Duodenal mucosa (tissue), 2 donors: ENCODE measurements at regions not wholly inside any gene's neighbourhood (a gene's known extent, or its start where the extent isn't known, plus 50 kb on each side); places are given as distances from the start of the nearest gene placed in this dataset.

Experiments
- H3K27ac ChIP-seq: one replicate; pipeline ENCODE4 v1.7.0; 2013; ENCODE audit warnings: low read depth, low read length
- H3K27me3 ChIP-seq, 2 donors: one replicate each; pipeline ENCODE4 v1.7.0; 2013; ENCODE audit warnings: low read length in 2 of 2, control low read depth in 1 of 2; ENCODE audit not compliant: insufficient read depth in 2 of 2, control insufficient read depth in 1 of 2
- H3K36me3 ChIP-seq, 2 donors: one replicate each; pipeline ENCODE4 v1.7.0; 2013; ENCODE audit warnings: low read length in 2 of 2, control low read depth in 1 of 2; ENCODE audit not compliant: insufficient read depth in 2 of 2, control insufficient read depth in 1 of 2
- H3K4me1 ChIP-seq, 2 donors: one replicate each; pipeline ENCODE4 v1.7.0; 2013; ENCODE audit warnings: low read length in 2 of 2, control low read depth in 1 of 2; ENCODE audit not compliant: insufficient read depth in 2 of 2, control insufficient read depth in 1 of 2
- H3K4me3 ChIP-seq, 2 donors: one replicate each; pipeline ENCODE4 v1.7.0; 2013; ENCODE audit warnings: low read length in 2 of 2, low read depth in 1 of 2
- H3K9ac ChIP-seq, 2 donors: one replicate each; pipeline ENCODE4 v1.7.0; 2013; ENCODE audit warnings: low read length in 2 of 2, low read depth in 1 of 2
- H3K9me3 ChIP-seq, 2 donors: one replicate each; pipeline ENCODE4 v1.7.0; 2013; ENCODE audit warnings: low read length in 2 of 2, control low read depth in 1 of 2; ENCODE audit not compliant: control insufficient read depth in 1 of 2

DNA sequence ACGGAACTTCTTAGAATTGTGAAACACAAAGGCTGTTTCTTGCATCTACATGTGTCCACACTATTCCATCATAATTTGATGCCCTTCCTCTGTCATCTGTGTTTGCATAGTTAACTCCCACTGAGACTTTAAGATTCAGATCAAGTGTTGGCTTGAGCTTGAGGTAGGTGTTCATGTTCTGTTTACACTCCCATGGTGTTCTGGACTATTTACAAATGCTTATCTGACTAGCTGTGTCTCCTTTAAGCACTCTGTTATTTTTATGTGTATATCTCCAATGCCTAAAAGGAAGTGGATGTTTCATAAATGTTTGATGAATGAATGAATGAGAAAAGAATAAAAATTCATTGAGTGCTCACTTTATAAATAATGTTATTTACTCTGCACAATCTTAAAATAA, 622.7 kb downstream of the RAB28 start:
- H3K9me3 ChIP-seq, result no peaks in the 10 kb centered on the region
- no peak overlapping the region for H3K4me3 ChIP-seq
- H3K27me3 ChIP-seq, result no peaks in the 10 kb centered on the region
- no peaks in the 10 kb centered on the region for H3K4me1 ChIP-seq
- H3K36me3 ChIP-seq, result no peaks in the 10 kb centered on the region
- no peak overlapping the region for H3K9ac ChIP-seq
- H3K27ac ChIP-seq, result no peak overlapping the region

- no peaks in the 10 kb centered on the region for H3K9me3 ChIP-seq
- H3K9ac ChIP-seq, result no peak overlapping the region
- no peak overlapping the region for H3K27ac ChIP-seq
- no peaks in the 10 kb centered on the region for H3K4me1 ChIP-seq
- no peaks in the 10 kb centered on the region for H3K27me3 ChIP-seq
- H3K4me3 ChIP-seq, result no peak overlapping the region
- no peaks in the 10 kb centered on the region for H3K36me3 ChIP-seq
These were observed 631.5 kb downstream of the RAB28 start for GRCh38 chr4:12852338-12853307.

- no peaks in the 10 kb centered on the region for H3K9me3 ChIP-seq
- no peaks in the 10 kb centered on the region for H3K27me3 ChIP-seq
- H3K27ac ChIP-seq, result no peak overlapping the region
- no peak overlapping the region for H3K4me3 ChIP-seq
- H3K9ac ChIP-seq, result no peak overlapping the region
- H3K36me3 ChIP-seq, result no peaks in the 10 kb centered on the region
- H3K4me1 ChIP-seq, result no peaks in the 10 kb centered on the region
These were observed 637.8 kb downstream of the RAB28 start for GRCh38 chr4:12846368-12846767.

GRCh38 chr4:12844141-12844540, 640.0 kb downstream of the RAB28 start:
- no peaks in the 10 kb centered on the region for H3K27me3 ChIP-seq
- no peaks in the 10 kb centered on the region for H3K4me1 ChIP-seq
- no peak overlapping the region for H3K27ac ChIP-seq
- no peaks in the 10 kb centered on the region for H3K36me3 ChIP-seq
- no peak overlapping the region for H3K4me3 ChIP-seq
- H3K9me3 ChIP-seq, result no peaks in the 10 kb centered on the region
- H3K9ac ChIP-seq, result no peak overlapping the region

GRCh38 chr4:12827966-12828365, 656.2 kb downstream of the RAB28 start:
- H3K4me3 ChIP-seq, result no peak overlapping the region
- H3K9me3 ChIP-seq, result no peaks in the 10 kb centered on the region
- no peak overlapping the region for H3K27ac ChIP-seq

DNA sequence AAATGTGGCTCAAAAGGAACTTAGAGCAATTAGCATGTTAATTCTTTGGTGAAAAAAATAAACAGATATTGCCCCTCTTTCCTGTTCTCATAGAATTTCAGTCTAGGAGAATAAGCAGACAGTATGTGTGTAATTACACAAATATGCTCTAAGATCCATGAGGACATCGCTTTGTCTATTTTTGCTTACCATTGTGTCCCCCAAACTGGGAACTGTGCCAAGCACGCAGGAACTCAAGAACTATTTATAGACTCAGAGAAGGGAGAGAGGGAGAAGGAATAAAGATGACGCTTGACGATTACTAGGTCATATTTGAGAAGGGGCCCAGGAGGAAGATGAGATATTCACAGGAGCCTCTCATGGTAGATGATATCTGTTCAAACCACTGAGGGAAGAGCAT, 692.6 kb downstream of the RAB28 start:
- H3K9me3 ChIP-seq, result peaks cover 3 to 4% of the 10 kb centered on the region in 2 donors
- no peak overlapping the region for H3K27ac ChIP-seq
- no peak overlapping the region for H3K4me3 ChIP-seq
- H3K36me3 ChIP-seq, result no peaks in the 10 kb centered on the region
- H3K4me1 ChIP-seq, result no peaks in the 10 kb centered on the region
- no peak overlapping the region for H3K9ac ChIP-seq
- H3K27me3 ChIP-seq, result no peaks in the 10 kb centered on the region

More at GRCh38 chr4:12827966-12828365, 656.2 kb downstream of the RAB28 start:
- H3K9ac ChIP-seq, result no peak overlapping the region
- no peaks in the 10 kb centered on the region for H3K4me1 ChIP-seq
- H3K36me3 ChIP-seq, result no peaks in the 10 kb centered on the region
- no peaks in the 10 kb centered on the region for H3K27me3 ChIP-seq

DNA sequence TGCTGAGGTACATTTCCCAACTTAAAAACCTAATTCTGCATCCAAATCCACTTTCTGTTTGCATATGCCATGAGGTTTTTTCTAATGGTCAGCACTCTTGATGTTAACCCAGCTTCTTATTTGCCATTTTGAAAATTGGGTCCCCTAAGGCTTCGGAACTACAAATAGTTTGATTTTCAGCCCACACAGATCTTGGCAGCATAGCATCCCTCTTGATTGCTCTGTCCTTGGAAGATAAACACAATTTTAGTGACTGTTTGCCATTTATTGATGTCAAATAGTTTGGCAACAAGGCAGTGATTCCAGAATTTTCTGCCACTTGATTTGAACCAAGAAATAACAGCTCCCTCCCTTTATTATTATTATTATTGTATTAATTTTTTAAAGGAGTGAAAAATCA, 696.9 kb downstream of the RAB28 start:
- H3K27me3 ChIP-seq, result no peaks in the 10 kb centered on the region
- no peak overlapping the region for H3K27ac ChIP-seq
- H3K9me3 ChIP-seq, result peaks cover 3 to 4% of the 10 kb centered on the region in 2 donors
- no peak overlapping the region for H3K4me3 ChIP-seq
- no peak overlapping the region for H3K9ac ChIP-seq
- H3K36me3 ChIP-seq, result no peaks in the 10 kb centered on the region
- H3K4me1 ChIP-seq, result no peaks in the 10 kb centered on the region

- Histone ChIP-seq H3K4me1 (no peaks in the 10 kb centered on the region), H3K27me3 (no peaks in the 10 kb centered on the region), H3K9me3 (no peaks in the 10 kb centered on the region), H3K27ac (no peak overlapping the region), H3K9ac (no peak overlapping the region), H3K36me3 (no peaks in the 10 kb centered on the region), H3K4me3 (no peak overlapping the region)
These were observed 705.4 kb downstream of the RAB28 start for GRCh38 chr4:12778706-12779105.

DNA sequence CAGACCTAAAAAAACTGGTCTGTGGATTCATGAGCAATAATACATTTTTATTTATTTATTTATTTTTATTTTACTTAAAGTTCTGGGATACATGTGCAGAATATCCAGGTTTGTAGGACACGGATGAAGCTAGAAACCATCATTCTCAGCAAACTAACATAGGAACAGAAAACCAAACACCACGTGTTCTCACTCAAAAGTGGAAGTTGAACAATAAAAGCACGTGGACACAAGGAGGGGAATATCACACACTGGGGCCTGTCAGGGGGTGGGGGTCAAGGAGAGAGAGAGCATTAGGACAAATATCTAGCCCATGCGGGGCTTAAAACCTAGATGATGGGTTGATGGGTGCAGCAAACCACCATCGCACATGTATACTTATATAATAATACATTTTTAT, 705.9 kb downstream of the RAB28 start:
- no peaks in the 10 kb centered on the region for H3K9me3 ChIP-seq
- H3K4me3 ChIP-seq, result no peak overlapping the region
- H3K36me3 ChIP-seq, result no peaks in the 10 kb centered on the region
- no peak overlapping the region for H3K9ac ChIP-seq
- no peaks in the 10 kb centered on the region for H3K27me3 ChIP-seq
- no peaks in the 10 kb centered on the region for H3K4me1 ChIP-seq
- H3K27ac ChIP-seq, result no peak overlapping the region

DNA sequence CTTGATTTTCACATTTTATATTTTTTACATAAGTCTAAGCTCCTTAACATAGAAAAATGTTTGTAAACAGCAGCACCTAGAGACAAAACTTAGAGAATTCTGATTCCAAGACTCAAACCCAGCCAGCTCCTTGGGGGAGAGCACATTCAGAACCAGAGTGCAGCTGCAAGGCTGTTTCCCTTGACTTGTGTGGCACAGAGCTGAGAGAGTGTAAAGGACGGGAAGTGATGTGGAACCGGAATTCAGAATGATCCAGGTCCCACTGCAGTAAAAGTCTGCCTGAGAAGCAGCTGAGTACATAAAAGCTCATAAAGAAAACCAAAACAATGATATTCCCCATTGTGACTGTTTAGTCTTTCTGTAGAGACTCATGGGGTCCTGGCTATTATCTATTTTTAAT, 713.8 kb downstream of the RAB28 start:
- Histone ChIP-seq H3K9ac (no peak overlapping the region), H3K4me3 (no peak overlapping the region), H3K27ac (no peak overlapping the region), H3K9me3 (no peaks in the 10 kb centered on the region), H3K27me3 (no peaks in the 10 kb centered on the region), H3K4me1 (no peaks in the 10 kb centered on the region), H3K36me3 (no peaks in the 10 kb centered on the region)
